NOMO-1 (cell line): ENCODE measurements at regions not wholly inside any gene's neighbourhood (a gene's known extent, or its start where the extent isn't known, plus 50 kb on each side); places are given as distances from the start of the nearest gene placed in this dataset.
A peak's percentile ranks its signal among the peaks of the same experiment; 100 is the strongest.

Experiments used
- DNase-seq, 2 experiments: peaks; one replicate each; lab custom pipeline; 2025; ENCODE audit not compliant: unreplicated experiment in 2 of 2; lab: John Stamatoyannopoulos, UW

DNA sequence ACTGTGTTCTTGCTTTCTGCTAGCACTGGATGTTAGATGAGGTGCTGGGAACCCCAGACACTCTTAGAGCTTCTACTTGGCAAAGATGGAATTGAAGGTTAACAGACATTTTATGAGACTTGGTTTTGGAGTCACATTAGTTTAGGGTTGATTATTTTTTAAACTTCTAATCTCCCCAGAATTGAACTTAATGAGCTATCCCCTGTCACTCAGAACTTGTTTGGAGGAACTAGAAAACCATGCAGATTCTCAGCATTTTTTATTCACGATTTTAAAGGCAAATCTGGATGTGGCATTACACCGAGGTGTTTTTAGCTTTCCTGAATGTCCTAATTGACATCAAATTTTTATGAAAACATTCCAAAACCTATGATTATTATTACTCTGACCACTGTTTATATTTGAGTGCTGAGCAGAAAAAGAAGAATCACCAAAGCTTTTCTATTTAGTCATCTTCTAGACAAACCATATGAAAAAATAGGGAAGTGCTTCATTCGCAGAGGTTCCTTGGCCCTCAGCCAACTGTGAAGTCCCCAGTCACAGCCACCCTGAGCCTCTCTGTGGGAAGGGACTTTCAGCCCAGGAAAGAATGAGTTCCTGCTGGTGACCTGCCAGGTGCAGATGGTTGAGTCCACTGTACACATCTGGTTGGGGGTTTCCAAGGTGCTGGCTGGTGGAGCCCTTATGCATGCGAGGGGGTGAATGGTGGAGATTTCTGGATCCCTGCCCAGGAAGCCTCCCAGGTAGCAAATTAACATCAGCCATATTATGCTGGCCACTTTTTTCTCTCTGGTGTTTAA lies 196.0 kb upstream of the TOPAZ1 start:
- DNase-seq, result peak; percentile 43 to 74

DNA sequence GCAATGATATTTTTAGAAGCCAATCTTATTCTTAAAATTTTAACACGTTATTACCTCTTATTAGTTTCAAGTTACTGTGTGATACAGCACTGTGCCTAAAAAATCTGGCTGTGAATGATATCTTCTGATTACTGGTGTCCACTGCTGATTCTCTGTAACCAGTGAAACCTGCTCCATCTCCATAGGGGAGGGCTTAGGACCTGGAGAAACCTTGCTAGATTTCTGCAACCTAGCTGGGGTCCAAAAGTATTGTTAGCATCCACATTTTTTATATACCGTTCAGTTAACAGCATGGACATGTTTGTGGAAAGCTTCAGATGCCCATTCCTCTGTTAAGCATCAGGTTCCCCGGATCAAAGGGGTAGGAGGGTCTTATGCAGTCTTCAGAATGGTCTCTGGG lies 193.9 kb upstream of the TOPAZ1 start:
- DNase-seq, result no peak

DNA sequence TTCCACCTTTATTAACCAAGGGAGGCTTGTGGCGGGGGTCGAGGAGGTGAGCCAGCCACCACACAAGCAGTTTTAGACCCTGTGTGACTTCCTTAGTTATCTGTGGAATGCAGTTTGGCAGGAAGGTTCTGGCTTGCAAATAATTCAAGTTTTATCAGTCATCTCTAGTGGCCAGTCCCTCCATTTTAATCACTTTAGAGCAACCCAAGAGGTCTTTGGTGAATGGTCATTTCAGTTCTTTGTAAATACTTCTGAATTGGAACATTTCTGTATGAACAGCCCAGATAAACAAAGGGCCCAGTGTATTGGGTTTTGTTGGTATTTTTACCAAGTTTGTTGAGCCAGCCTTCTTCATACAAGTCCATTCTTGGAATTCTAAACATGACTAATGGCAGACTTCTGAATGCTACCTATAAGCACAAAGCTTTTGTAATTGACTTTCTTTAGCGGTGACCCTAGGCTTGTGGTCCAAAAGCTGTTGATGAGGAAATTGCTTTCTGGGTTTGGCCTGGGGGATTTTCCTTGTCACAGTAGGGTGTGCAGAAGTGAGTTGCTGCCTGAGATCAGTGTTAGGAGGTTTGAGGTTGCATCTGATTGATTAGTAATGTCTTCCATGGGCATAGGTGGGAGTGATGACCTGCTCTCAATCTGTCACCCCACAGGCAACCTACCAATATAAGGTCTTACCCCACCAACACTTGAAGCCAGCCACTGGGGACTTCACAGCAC lies 193.3 kb upstream of the TOPAZ1 start:
- no peak for DNase-seq

GRCh38 chr3:44048949-44049348 lies 192.7 kb upstream of the TOPAZ1 start:
- DNase-seq, result no peak

- DNase-seq, result no peak
Observed at GRCh38 chr3:44050101-44050500, 191.6 kb upstream of the TOPAZ1 start.

DNA sequence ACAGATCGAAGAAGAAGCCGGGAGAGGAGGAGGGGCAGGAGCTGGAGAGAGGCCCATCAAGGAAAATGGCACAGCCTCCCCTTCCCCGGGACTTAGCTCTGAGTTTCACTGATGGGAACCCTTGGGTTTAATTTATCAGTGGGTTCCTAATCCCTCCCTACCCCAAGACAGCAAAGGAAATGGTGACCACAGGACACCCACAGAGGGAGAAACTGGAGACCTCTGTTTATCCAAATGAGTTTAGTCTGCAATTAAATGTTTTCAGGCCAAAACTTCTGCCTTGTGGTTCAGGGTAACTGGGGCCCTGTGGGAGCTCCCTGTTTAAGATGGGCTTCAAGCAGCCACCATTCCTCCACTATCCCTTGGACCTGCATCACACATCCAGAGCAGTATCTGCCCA lies 190.8 kb upstream of the TOPAZ1 start:
- no peak for DNase-seq

- no peak for DNase-seq
Observed at GRCh38 chr3:44055951-44056350, 185.7 kb upstream of the TOPAZ1 start.

DNA sequence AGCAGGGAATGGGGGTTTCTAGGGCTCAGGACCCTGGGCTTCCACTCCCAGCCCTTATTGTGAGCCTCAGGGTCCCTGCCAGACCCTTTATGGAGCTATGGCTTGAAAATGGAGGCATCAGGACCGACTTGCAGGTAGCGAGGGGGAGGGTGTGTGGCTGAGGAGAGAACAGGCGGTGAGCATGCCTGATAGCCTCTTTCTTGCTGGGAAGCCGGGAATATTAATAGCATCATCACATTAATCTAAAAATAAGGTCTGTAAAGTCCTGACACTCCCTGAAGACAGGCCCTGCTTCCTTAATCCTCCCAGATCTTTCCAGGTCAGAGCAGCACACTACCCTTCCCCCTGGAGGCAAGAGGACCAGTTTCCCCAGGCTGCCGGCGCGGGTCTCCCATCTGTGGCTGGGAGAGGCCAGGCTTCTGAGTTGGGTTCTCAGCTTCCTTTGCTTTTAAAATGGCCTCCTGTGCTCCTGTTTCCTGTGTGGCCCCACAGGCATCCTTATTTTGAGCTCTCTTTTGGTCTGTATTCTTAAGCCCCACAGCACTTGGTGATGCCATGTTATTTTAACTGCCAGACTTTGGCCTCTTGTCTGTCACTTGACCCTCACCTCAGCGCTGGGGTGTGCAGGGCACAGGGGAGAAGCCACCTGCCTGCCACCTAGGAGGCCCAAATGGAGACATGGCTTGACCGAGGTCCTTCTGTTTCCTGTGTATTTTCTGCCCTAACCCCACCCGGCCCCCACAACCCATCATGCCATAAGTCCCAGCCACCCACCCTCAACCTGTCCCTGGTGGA lies 185.0 kb upstream of the TOPAZ1 start:
- no peak for DNase-seq

DNA sequence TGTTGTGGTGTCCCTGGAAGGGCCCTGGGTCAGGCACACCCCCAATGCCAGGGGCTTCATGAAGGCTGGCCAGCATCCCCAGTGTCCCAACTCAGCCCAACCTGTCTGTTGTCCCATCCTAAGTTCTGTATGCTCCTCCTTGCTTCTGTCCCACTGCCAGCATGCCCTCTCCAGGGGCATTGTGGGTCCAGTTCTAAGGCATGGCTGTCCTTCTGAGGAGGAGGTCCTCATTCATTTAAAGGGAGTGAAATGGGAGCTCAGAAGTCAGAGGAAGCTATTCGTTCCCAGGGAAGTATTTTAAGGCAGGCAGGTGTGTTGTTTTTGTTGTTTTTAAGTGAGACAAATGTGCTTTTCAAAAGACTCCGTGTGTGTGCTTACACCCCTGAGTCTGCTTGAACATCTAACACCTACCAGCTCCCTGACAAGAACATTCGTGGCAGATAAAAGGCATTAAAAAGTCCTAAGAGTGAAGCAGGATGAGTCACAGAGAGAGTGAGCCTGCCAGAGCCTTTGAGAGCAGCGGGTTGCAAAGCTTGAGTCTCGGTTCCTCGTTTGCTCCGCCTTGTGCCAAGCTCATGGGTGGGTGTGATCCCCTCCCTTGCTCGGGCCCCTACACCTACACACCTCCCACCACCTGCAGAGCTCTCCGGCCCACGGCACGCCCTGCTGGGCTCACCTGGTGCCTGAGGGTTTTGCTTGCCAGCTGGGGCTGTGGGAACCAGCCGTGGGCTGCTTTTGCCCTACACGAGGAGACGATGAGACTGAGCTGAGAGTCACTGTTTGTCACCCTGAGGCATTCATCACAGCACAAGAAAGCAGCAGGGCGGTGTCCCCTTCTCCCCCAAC lies 183.4 kb upstream of the TOPAZ1 start:
- DNase-seq, result peak; percentile 38 to 55

GRCh38 chr3:44058868-44059203 lies 182.8 kb upstream of the TOPAZ1 start:
- DNase-seq, result no peak

- no peak for DNase-seq
Observed at GRCh38 chr3:44060164-44060563, 181.5 kb upstream of the TOPAZ1 start.

- no peak for DNase-seq
Observed at GRCh38 chr3:44061268-44061667, 180.4 kb upstream of the TOPAZ1 start.

DNA sequence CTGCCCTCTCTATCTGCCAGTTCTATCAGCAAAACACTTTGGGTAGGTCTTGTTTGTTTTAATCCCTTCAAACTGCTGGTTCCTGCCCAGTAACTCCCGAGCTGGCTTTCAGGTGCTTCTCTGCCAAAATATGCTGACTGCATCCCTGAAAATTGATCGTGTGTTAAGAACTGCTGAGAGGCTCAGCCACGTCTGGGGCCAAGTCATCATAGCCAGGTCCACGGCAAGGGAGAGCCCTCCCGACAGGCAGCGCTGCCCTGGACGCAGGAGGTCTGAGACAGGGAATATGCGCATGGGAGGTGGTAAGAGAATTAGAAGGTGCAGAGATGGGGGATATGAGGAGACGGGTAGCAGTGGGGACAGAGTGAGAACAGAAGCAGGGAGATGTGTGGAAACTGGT lies 179.7 kb upstream of the TOPAZ1 start:
- no peak for DNase-seq

GRCh38 chr3:44065311-44066094 lies 176.2 kb upstream of the TOPAZ1 start:
- no peak for DNase-seq

DNA sequence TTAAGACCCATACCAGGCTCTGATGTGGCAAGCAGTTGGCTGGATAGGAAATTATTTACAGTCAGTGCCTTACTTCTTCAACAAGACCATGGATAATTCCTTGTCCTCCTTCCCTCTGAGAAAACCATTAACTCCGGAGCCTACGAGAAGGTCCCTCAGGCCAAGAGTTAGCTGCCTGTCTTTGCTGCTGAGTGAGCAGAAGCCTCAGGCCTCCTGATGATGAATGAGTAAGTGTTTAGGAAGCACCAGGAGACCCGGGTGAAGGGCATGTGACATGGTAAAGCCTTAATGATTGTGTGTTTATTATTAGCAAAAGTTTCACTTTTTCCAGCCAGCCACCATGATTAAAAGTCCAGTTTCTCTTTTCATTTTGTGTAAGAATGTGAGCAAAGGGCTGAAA lies 174.9 kb upstream of the TOPAZ1 start:
- no peak for DNase-seq

DNA sequence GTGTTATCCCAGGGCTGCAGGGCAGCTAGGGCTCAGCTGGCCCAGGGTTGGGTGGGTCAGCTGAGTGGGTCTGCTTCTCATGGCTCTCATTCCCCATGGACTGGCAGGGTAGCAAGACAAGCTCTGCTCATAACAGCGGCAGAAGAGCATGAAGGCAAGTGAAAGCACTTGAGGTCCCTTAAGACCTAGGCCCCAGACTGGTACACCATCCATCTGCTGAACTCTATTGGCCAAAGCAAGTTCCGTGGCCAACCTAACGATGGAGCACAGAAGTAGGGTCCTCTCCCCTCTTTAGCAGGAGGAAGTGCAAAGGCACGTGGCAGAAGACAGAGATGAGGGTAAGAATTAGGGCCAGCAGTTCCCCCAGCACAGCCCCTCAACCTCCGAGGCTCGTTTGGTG lies 174.3 kb upstream of the TOPAZ1 start:
- no peak for DNase-seq

DNA sequence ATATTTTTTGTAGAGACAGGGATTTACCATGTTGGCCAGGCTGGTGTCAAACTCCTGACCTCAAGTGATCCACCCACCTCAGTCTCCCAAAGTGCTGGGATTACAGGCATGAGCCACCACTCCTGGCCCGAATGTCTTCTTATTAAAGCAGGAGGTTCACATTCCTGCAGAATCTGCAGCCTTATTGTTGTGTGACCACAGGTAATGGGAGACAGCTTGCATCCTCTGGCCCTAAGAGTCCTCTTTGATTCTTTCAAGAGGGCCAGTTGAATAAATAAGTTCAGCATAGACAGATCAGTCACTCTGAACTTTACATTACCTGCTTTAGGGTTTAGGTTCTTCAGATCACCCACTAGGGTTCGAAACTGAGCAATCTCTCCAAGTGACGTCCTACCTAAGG lies 172.9 kb upstream of the TOPAZ1 start:
- no peak for DNase-seq

DNA sequence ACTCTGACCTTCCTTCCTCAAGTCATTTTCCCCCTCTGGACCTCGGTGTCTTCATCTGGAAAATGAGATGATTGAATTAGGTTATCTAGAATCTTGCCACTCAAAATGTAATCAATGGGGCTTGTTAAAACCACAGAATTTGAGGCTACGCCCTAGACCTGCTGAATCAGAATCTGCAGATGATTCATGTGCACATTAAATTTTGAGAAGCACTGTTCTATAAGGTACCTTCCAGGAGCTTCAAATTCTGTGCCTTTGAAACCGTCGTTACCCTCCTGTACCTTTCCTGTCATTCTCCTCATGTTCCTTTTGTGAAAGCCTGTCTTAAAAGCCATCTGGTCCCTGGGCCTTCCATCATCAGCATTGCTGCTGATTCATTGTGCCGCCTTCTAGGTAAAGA lies 172.4 kb upstream of the TOPAZ1 start:
- DNase-seq, result no peak

- no peak for DNase-seq
Observed at GRCh38 chr3:44070841-44071546, 170.7 kb upstream of the TOPAZ1 start.
